ENCODE measurements at regions not wholly inside any gene's neighbourhood (a gene's known extent, or its start where the extent isn't known, plus 50 kb on each side); places are given as distances from the start of the nearest gene placed in this dataset.

DNA sequence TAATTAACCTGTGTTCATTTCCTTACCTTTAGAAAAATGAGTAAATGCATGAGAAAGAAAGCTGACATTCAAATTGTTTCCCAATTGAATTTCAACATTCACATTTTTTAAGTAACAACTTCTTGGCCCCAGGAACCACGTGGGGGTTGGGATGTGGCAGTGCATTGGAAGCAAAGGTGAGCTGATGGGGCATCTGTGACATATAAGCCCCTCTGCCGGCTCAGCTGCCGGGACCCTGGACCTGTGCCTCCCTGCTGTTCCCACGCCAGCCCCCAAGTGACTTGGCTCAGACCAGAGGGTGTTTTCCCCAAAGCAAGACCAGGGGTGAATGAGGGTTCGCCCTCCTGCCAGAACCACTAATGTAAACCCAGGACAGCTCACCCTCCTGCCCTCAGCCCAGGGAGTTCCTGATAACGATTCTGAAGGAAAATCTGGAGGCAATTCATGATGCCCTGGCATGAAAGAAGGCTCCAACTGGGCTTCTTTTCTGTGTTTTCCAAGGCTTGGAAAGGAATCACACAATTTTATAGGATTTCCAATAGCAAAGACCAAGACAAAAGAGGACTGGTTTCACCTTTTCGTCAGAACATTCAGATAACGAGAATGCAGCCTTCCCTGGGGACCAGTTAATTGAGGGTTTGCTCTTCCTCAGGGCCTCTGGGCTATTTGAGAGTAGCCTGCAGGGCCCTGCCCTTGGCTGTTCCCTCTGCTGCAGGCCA lies 193.2 kb upstream of the TWIST2 start:
- no peak for DNase-seq (ENCODE audit: low read depth)

DNA sequence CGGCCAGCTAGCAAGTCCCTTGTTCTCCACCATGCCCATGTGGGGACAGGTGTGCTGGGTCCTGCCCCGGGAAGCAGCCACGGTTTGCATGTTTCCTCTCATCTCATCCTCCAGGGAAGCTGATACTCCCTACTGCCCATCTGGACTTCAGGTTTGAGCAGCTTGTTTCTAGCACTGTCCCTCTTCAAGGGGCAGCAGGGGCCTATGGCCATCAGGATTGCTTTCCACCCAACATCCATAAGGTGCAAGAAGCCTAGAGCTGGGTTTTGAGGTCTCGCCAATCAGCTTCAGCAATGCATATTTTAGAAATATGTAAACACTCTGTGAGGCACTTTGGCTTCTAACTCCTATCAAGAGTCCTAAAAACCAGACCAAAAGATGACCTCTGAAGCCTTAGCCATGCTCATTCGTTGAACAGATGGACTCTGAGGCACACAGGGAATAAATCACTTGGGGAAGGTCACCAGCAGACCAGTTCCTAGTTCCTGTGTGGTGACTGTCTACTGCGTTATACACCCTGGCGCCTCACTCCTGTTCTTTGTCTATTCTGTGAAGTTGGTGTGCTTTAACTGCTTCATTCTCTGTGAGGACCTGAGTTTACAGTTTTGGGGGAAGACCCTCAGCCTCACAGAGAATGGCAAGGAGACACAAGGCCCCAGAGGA lies 192.6 kb upstream of the TWIST2 start:
- DNase-seq (ENCODE audit: low read depth) = no peak

DNA sequence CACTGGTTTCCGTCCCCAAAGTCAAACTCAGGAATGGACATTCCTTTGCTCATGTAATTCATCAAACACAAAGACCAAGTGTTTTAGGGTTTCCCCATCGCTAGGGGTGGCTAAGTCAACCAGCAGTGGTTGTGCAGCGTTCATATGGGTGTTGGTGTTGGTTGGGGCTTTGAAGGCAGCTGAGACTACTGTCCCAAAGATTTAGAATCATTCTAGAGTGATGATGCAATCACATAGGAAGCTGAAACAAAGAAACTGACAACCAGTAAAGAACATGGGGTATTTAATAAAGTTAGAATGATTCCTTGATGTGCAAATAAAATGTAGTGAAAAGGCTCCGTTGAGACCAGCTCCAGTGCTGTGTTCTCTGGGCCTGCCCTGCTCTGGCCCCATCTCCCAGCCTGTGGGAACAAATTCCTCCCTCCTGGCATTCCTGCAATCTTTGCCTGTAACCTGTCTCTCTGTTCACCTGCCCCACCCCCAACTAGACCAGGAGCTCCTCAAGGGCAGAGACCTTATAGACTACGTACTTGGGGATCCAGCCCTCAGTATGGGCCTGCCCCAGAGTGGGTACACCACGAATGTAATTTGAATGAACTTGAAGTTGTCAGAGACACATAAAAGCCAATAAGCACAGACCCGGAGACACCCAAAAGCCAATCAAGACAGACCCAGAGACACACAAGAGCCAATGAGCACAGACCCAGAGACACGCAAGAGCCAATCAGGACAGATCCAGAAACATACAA lies 191.7 kb upstream of the TWIST2 start:
- no peak for DNase-seq (ENCODE audit: low read depth)

DNA sequence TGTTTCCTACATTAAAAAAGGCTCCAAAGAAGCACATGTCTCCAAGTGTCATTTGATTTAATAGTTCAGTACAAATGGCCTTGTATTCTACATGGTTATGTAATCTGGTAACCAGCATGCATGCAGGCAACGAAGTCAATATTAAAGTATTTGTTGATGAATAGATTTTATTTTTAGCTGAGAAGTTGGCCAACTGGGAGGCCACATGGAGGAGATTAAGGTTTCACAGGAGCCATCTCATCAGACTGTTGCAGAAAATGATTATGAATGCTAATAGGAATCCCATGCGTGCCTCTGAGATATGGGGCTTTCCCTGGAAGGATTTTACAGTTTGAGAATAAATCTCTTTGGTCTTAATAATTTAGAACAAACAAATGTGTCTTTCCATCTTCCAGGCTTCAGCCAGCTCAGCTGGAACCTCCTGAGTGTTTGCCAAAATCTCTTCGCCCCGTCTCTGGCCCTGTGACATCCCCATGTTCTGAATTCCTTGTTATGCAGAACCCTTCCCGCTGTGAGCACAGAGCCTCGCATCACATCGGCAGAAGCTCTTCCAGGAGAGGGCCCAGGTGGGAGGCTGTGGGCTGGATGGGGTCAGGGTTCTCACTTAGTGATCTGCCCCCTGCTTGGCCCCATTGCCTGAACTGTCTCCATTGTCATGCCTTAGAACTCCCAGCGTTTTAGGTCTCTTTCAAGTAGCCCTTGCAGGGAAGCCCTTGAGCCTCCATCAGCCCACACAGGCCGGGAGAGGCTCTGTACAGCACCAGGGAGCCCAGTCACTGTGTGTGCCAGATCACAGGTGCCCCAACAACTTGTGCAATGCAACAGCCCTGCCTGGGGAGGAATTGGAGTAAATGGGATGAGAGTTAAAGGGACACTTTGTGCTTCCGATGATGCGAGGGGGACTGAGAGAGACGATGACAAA lies 190.5 kb upstream of the TWIST2 start:
- no peak for DNase-seq (ENCODE audit: low read depth)

GRCh38 chr2:238658054-238658407 lies 189.9 kb upstream of the TWIST2 start:
- no peak for DNase-seq (ENCODE audit: low read depth)

DNA sequence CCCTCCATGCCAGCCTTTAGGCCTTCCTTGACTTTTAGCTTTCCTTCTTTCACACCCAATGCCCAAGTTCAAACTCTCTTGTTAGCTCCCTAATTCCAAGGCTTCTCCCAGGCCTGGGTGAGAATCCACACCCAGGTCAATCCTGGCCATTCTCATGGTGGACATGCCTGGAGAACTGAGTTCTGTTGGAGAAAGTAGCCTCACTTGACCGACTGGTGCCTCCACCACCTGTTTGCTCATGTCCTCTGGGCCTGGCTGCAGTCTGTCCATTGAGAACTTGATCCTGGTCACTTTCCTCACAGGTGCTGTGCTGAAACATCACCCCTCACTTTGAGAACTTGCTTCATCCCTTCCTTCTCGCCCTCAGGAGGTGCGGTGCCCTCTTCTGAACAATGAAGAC lies 189.1 kb upstream of the TWIST2 start:
- DNase-seq (ENCODE audit: low read depth) = no peak

- DNase-seq (ENCODE audit: low read depth) = no peak
Measured at GRCh38 chr2:238659231-238659630, 188.7 kb upstream of the TWIST2 start.

DNA sequence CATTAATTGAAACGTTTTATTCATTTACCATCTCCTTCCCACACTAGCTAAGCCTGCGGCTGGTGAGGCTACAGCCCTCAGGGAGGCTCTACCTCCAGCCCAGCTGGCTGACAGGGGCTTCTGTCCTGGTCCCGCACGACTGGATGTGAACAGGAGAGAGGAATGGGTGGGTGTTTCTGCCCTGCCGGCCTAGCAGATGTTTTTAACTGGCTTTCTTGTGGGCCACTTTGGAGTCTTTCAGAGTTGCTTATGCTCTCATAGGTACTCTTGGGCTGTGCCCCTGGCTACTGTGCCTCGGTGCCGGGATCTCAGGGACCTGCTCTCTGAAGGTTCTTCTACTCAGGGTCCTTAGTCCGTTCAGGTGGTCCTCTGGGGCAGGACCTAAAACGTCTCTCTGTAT lies 184.3 kb upstream of the TWIST2 start:
- no peak for DNase-seq (ENCODE audit: low read depth)

DNA sequence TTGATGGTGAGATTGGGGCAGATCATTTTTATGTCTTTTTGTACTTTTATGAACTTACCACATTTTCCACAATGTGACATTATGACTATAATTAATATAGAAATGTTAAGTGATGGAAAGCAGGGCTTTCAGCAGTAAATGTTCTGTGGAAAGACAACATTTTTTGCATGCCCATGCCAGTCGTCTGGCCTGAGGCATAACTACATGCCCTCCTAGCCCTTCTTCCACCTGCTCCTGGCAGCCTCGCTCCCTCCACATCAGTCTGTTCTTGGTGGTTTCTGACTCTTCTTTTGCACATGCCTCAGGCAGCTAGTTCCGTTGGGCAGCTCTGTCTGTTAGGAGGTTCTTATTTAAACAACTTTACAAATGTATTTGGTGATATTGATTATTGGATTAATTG lies 182.0 kb upstream of the TWIST2 start:
- no peak for DNase-seq (ENCODE audit: low read depth)

DNA sequence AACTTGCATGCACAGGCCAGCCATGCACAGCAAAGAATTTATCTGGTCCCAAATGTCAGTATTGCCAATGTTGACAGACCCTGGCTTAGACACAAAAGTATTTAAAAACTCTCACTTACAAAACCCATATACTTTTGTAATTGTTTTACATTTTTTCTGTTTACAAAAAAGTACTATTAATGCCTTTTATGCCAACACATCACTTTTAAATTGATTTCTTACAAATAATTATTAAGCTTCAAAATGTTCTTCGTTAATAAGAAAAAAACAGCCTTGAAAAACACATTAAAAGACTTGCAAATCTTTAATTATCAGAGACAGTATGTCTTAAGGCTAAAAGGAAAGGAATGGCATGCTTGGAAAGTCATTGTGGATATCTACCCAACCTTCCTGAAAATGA lies 181.3 kb upstream of the TWIST2 start:
- DNase-seq (ENCODE audit: low read depth) = no peak

- DNase-seq (ENCODE audit: low read depth) = no peak
Measured at GRCh38 chr2:238667008-238667407, 180.9 kb upstream of the TWIST2 start.

DNA sequence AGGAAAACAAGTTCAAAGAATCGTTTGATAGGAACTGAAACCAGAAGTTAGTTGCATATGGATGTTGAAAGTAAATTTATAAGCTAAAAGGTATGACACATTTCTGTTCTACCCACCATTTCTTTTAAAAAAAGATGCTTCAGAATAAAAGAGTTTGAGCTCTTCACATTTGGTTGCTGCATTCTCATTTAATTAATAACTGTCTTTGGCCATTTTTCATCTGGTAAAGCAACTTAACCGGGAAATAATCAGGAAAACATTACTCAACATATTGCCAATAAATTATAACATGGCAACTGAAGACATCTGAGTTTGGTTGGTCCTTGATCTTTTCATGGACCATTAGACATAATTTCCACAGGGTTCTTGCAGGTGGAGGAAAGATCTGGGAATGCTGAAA lies 180.2 kb upstream of the TWIST2 start:
- DNase-seq (ENCODE audit: low read depth) = no peak

DNA sequence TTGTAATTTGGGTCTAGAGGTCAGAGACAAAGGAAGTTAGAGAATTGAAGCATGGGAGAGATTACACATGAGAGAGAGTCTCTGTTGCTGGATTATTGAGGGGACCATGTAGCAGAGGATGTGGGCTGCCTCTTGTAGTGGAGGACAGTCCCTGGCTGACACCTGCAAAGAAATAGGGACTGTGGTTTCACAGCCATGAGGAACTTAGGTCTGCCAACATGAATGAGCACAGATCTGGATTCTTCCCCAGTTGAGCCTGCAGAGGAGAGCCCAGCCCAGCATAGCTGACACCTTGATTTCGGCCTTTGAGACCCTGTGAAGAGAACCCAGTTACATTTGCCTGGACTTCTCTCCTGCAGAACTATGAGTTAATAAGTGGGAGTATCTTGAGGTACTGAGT lies 179.5 kb upstream of the TWIST2 start:
- no peak for DNase-seq (ENCODE audit: low read depth)

- no peak for DNase-seq (ENCODE audit: low read depth)
Measured at GRCh38 chr2:238669046-238669445, 178.8 kb upstream of the TWIST2 start.

- no peak for DNase-seq (ENCODE audit: low read depth)
Measured at GRCh38 chr2:238669581-238670080, 178.3 kb upstream of the TWIST2 start.

DNA sequence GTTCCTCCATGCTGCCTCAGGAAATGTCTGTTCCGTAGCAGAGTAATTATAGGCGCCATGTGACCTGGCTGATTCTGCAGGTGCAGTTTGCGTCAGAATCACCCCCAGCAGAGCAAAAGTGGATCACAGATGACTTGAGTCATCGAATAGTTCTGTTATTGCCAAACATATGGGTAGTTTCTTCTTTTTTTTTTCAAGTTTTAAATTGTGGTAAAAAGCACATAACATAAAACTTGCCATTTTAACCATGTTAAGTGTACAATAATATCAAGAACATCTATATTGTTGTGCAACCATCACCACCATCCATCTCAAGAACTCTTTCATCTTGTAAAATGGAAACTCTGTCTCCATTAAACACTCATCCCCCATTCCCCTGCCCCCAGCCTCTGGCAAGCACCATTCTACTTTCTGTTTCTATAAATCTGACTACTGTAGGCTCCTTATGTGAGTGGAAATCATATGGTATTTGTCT lies 177.7 kb upstream of the TWIST2 start:
- no peak for DNase-seq (ENCODE audit: low read depth)

GRCh38 chr2:238682536-238682935 lies 165.3 kb upstream of the TWIST2 start:
- no peak for DNase-seq (ENCODE audit: low read depth)

DNA sequence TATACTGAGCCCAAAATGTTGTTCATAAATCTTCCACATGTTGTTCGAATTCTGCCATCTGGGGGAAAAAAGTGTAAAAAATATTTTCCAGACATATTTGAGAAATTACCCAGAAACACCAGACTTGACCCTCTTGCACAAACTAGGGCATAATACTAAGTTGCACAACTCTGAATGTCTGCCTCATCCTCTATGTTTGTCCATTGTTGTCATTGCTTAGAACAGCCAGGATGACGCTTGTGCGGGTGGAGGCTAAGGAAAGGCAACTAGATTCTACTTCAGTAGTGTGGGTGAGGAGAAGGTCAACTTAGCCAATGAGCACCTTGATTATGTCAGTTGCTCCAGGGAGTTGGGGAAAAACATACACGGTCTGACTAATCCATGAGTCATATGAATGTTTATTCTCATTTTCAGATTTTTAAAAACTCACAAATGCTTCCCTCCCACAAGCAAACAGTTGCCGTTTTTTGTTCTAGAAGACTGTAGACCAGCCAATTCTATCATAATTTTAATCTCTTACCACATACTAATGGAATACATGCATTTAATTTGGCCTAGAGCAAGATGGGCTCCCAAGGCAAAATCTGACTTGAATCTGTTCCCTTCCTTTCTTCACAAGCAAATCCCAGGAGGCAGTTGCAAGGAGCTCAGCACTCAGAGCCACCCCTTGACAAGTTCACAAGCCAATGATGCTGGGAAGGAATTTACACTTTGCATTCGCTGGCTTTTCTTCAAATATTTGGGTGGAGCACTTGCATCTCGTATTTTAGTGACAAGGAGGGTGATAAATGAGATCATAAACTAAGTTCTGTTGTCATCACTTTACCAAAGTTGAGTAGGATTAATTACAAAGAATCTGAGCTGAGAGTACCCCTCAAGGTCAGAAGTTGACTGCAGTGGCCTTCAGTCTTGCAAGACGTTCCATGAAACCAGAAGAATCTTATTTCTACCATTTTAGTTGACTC lies 163.2 kb upstream of the TWIST2 start:
- DNase-seq (ENCODE audit: low read depth) = no peak

DNA sequence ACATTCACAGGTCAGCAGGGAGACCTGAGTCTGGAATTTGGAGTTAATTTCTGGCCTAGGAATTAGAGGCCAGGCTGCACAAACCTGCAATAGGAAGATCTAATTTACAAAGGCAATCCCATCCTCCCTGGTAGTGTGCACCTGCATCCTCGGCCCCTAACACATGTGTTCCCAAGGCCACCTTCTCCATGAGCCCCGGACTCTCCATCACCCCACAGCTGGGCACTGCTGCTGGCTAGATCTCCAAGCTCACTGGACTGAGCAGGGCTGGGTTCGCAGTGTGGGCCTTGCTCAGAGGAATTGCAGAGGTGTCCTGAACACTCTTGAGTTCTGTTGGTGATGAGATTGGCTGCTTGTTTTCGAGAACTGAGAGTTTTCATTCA lies 162.6 kb upstream of the TWIST2 start:
- no peak for DNase-seq (ENCODE audit: low read depth)

DNA sequence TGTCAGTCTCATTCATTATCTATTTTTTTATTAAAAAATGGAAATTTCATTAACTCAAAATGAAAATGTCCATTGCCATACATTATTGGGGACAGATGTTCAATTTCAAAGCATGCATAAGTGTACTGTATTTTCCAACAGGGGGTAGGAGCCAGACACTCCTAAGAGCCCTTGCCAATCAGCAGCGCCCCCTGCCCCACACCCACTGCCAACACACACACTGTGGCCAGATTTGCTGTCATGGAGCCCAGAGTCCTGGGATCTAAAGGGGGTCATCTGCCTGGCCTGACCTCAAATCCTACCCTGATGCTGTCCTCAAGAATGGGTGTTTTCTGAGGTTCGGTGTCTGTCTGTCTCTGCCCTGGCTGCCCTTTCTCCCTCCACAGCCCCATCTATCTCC lies 162.2 kb upstream of the TWIST2 start:
- no peak for DNase-seq (ENCODE audit: low read depth)

DNA sequence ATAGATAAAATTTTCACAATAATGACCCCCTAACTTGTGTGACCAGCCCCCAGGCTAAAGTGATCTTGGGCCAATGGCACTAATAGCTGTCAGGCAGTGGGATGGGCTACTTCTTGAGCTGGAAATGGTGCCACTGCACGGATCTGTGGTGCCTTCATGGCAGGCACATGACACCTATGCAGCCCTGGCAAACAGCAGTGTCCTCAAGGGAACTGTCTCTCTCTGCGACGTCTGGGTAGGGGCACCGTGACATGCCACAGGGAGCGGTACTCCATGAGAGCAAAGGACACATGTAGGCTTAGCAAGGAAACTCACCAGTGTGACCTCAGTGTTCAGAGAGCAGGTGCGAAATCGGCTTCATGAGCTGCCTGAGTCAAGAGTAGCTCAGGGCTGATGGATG lies 161.7 kb upstream of the TWIST2 start:
- DNase-seq (ENCODE audit: low read depth) = no peak
